GM12878 (cell line): ENCODE measurements at regions not wholly inside any gene's neighbourhood (a gene's known extent, or its start where the extent isn't known, plus 50 kb on each side); places are given as distances from the start of the nearest gene placed in this dataset.

Experiments used
- ATAC-seq: fragments of 200-7000 bp; cut with Tn5 transposase; 3 replicates; pipeline ENCODE4 v1.9.1; 2020; ENCODE audit warnings: mild to moderate bottlenecking, moderate library complexity
- BruUV-seq: library from RNA; stranded (reverse); fragments of 400-500 nt; replicated peaks from 2 replicates; lab custom pipeline; 2021; lab: Mats Ljungman, UMichigan
- CTCF ChIA-PET: fragments of 300-600 bp; sonication (Branson Sonifier 250); formaldehyde crosslinking; extraction: SDS; loops from one replicate; lab custom pipeline; 2021; ENCODE audit warnings: inconsistent platforms; lab: Yijun Ruan, JAX
- POLR2A ChIA-PET: fragments of 350-600 bp; formaldehyde crosslinking; extraction: SDS; loops from one replicate; lab custom pipeline; 2021; ENCODE audit warnings: inconsistent platforms; lab: Charles Lee
- RAD21 ChIA-PET: fragments of 300-600 bp; sonication (Branson Sonifier 250); formaldehyde crosslinking; loops from one replicate; lab custom pipeline; 2023; ENCODE audit warnings: antibody characterized with exemption; ENCODE audit not compliant: unreplicated experiment; lab: Charles Lee
- SMC1A ChIA-PET: fragments of 300-600 bp; sonication (Branson Sonifier 250); formaldehyde crosslinking; loops from one replicate; lab custom pipeline; 2023; ENCODE audit not compliant: unreplicated experiment, uncharacterized antibody; lab: Charles Lee
- DNase-seq: peaks from one replicate; pipeline ENCODE4 v3.0.0-alpha.2; 2011; ENCODE audit warnings: low read depth, low spot score
- FAIRE-seq: peaks from 3 replicates; lab custom pipeline; 2011; peaks lifted over from hg19 to GRCh38; lab: Jason Lieb, UNC
- H2AFZ ChIP-seq: 2 replicates; pipeline ENCODE4 v1.6.0; 2011; ENCODE audit warnings: low read depth, low read length, control low read depth; ENCODE audit not compliant: control insufficient read depth
- H3K27ac ChIP-seq: 2 replicates; pipeline ENCODE4 v1.5.1; 2011; ENCODE audit warnings: control low read depth; ENCODE audit not compliant: control insufficient read depth, insufficient read depth
- H3K27me3 ChIP-seq, 2 experiments: replicated peaks in 1 of 2; 2 replicates each; pipeline versions ENCODE4 v1.6.0 to v1.6.1; 2011; ENCODE audit warnings: low read length in 1 of 2; ENCODE audit not compliant: control insufficient read depth in 2 of 2, insufficient read depth in 2 of 2
- H3K36me3 ChIP-seq, 2 experiments: 2 replicates each; pipeline ENCODE4 v1.5.1; 2011; ENCODE audit warnings: low read length in 1 of 2; ENCODE audit not compliant: control insufficient read depth in 2 of 2, insufficient read depth in 2 of 2
- H3K4me1 ChIP-seq: 2 replicates; pipeline ENCODE4 v1.6.1; 2011; ENCODE audit warnings: mild to moderate bottlenecking, low read length, moderate library complexity, mixed read lengths; ENCODE audit not compliant: control insufficient read depth, insufficient read depth
- H3K4me2 ChIP-seq: 2 replicates; pipeline ENCODE4 v1.6.0; 2011; ENCODE audit warnings: control low read depth; ENCODE audit not compliant: control insufficient read depth, insufficient read depth
- H3K4me3 ChIP-seq: fragments of 200-600 bp; sonication (generic); 2 replicates; pipeline ENCODE4 v1.5.1; 2016
- H3K79me2 ChIP-seq: 2 replicates; pipeline ENCODE4 v1.6.0; 2011; ENCODE audit warnings: low read length; ENCODE audit not compliant: control insufficient read depth, insufficient read depth
- H3K9ac ChIP-seq: 2 replicates; pipeline ENCODE4 v1.8.0; 2011; ENCODE audit warnings: low read length, control low read depth, mixed read lengths; ENCODE audit not compliant: control insufficient read depth, insufficient read depth
- H3K9me3 ChIP-seq: replicated peaks from 3 replicates; pipeline ENCODE4 v1.5.1; 2011; ENCODE audit warnings: mild to moderate bottlenecking, low read length; ENCODE audit not compliant: control insufficient read depth, insufficient read depth
- H4K20me1 ChIP-seq: 2 replicates; pipeline ENCODE4 v1.6.0; 2011; ENCODE audit not compliant: control insufficient read depth, insufficient read depth
- HDAC6 ChIP-seq: fragments of 200-600 bp; sonication (generic); IDR thresholded peaks from one replicate; pipeline ENCODE4 v1.8.0; 2017; ENCODE audit warnings: antibody characterized with exemption; ENCODE audit not compliant: unreplicated experiment
- KLF5 ChIP-seq: fragments of 450-650 bp; IDR thresholded peaks from 2 replicates; pipeline ENCODE4 v1.6.1; 2014; ENCODE audit warnings: mild to moderate bottlenecking; ENCODE audit not compliant: partially characterized antibody
- NR2C2 ChIP-seq: IDR thresholded peaks from 2 replicates; pipeline ENCODE4 v1.6.1; 2011; ENCODE audit warnings: borderline replicate concordance, low read depth; ENCODE audit not compliant: control insufficient read depth, insufficient read length
- PAX5 ChIP-seq: IDR thresholded peaks from 2 replicates; pipeline ENCODE4 v1.6.1; 2011; ENCODE audit warnings: low read depth, low read length, borderline replicate concordance
- POU2F2 ChIP-seq: IDR thresholded peaks from 3 replicates; pipeline ENCODE4 v1.6.1; 2011; ENCODE audit warnings: low read depth, mild to moderate bottlenecking, low read length, borderline replicate concordance
- SIX5 ChIP-seq: IDR thresholded peaks from 2 replicates; pipeline ENCODE4 v1.6.1; 2011; ENCODE audit warnings: mild to moderate bottlenecking, low read depth, low read length, moderate library complexity; ENCODE audit not compliant: severe bottlenecking
- SMAD1 ChIP-seq: fragments of 450-650 bp; IDR thresholded peaks from 2 replicates; pipeline ENCODE4 v1.6.1; 2018; ENCODE audit warnings: mild to moderate bottlenecking, low read depth; ENCODE audit not compliant: partially characterized antibody
- SREBF2 ChIP-seq: IDR thresholded peaks from 2 replicates; pipeline ENCODE4 v1.6.1; 2012; ENCODE audit warnings: mild to moderate bottlenecking, low read length
- TCF3 ChIP-seq: IDR thresholded peaks from 2 replicates; pipeline ENCODE4 v1.6.1; 2012; ENCODE audit warnings: low read depth, mild to moderate bottlenecking, low read length, borderline replicate concordance; ENCODE audit not compliant: insufficient read depth
- ZBTB11 ChIP-seq: fragments of 450-650 bp; formaldehyde crosslinking; IDR thresholded peaks from 2 replicates; pipeline ENCODE4 v1.5.0; 2022; ENCODE audit warnings: mild to moderate bottlenecking, missing genetic modification characterization
- ZNF274 ChIP-seq: IDR thresholded peaks from one replicate; pipeline ENCODE4 v1.8.0; 2011; ENCODE audit not compliant: insufficient read length, insufficient read depth
- ZNF622 ChIP-seq: fragments of 450-650 bp; IDR thresholded peaks from 2 replicates; pipeline ENCODE4 v1.6.1; 2017; ENCODE audit warnings: mild to moderate bottlenecking, inconsistent platforms
- WGBS: methylation state at CpG from one replicate; pipeline ENCODE4 v1.1.6; 2016; ENCODE audit warnings: low lambda C conversion rate; ENCODE audit not compliant: insufficient replicate concordance, insufficient coverage; ENCODE audit errors: missing lambda C conversion rate; 5-methylcytosine and 5-hydroxymethylcytosine counted together
- in situ Hi-C: fragments of 300-500 bp; cut with MboI; formaldehyde crosslinking; loops from 9 replicates; pipeline ENCODE4 v1.14.3; 2018; ENCODE audit warnings: mixed read lengths
- intact Hi-C: fragments of 100-400 bp; cut with micrococcal nuclease; formaldehyde crosslinking; loops from one replicate; pipeline ENCODE4 v1.14.2; 2022; ENCODE audit not compliant: unreplicated experiment

- ChIA-PET RAD21 (no interaction called here), CTCF (no interaction called here)
- intact Hi-C loops, result no loop called here
- H3K9ac ChIP-seq, result no peak overlapping the region
- H2AFZ ChIP-seq, result no peak overlapping the region
- TF ChIP-seq ZNF622 (no peak), SMAD1 (no peak), SIX5 (no peak), PAX5 (no peak), ZBTB11 (CRISPR knock-in tag) (no peak), HDAC6 (no peak), NR2C2 (no peak), TCF3 (no peak), ZNF274 (no peak), POU2F2 (no peak), KLF5 (no peak), SREBF2 (no peak)
- TF ChIP-seq, all 136 proteins: peak for 0
- no peaks in the 10 kb centered on the region for H3K36me3 ChIP-seq
- H3K27ac ChIP-seq, result no peak overlapping the region
- no peak for DNase-seq
- no peak for FAIRE-seq
- no peaks in the 10 kb centered on the region for H4K20me1 ChIP-seq
- POLR2A ChIA-PET, result no interaction called here
- H3K9me3 ChIP-seq, result no peaks in the 10 kb centered on the region
- WGBS, result 26% methylated on average over 5 of the region's 5 CpGs
- H3K79me2 ChIP-seq, result no peaks in the 10 kb centered on the region
- peaks cover 0 to 2% of the 10 kb centered on the region in 2 experiments; a peak in 1 of 4 replicates for H3K27me3 ChIP-seq
- SMC1A ChIA-PET, result interaction anchor here (0.8 to 1.5 kb wide), 2 partner anchors 9 to 19 kb away, joined by 3 to 5 read pairs; no protein-coding TSS in a partner anchor
- ATAC-seq, result no peak
- H3K4me2 ChIP-seq, result no peak overlapping the region
- no peaks in the 10 kb centered on the region for H3K4me1 ChIP-seq
- in situ Hi-C loops, result loop anchor here (25.0 kb wide), 1 partner anchor 1475 kb away; no protein-coding TSS in a partner anchor
- BruUV-seq, result no TSS peak
- H3K4me3 ChIP-seq, result no peak overlapping the region
Observed at GRCh38 chr18:10312326-10313015, 142.0 kb upstream of the APCDD1 start.
